ENCODE measurements at regions not wholly inside any gene's neighbourhood (a gene's known extent, or its start where the extent isn't known, plus 50 kb on each side); places are given as distances from the start of the nearest gene placed in this dataset.
"Not testable (repeated sequence)": the region's sequence is repeated elsewhere in the genome, so short reads cannot be mapped to it uniquely, and the experiment has no call there.

DNA sequence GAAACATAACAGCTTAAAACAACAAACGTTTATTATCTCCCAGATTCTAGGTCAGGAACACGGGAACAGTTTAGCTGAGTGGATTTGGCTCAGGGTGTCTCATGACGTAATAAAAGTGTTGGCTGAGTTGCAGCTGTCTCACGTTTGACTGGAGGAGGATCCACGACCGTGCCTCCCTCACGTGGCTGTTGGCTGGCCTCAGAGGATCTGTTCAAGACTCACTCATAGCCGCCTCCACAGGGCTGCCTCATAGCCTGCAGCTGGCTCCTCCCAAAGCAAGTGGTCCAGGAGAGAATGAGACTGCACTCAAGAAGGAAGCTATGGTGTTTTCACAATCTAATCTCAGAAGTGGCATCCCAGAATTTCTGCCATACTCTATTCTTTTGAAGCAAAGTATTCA lies 167.1 kb downstream of the RPRM start:
- intact Hi-C loops (cut with DNase I) = no loop called here
- DNase-seq = no peak

- DNase-seq = no peak
- intact Hi-C loops (cut with DNase I) = no loop called here
Measured at GRCh38 chr2:153308466-153308865, 170.1 kb downstream of the RPRM start.

DNA sequence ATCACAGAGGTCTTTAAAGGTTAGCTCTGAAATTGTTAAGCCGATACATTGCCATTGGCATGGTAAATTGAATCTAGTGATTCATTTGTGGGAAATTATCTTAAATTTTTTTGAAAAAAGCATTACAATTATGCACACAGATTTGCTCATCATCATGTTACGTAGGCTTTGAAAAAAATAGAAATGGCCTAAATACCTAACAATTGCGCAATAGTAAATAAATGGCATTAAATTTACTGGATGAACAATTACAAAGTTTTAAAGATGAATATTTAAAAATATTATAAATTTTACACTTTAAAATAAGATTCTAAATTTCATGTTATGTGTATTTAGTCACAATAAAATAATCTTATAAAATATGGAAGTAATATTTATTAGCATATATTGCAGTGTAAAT lies 171.3 kb downstream of the RPRM start:
- intact Hi-C loops (cut with DNase I) = no loop called here

GRCh38 chr2:153299809-153300208 lies 178.8 kb downstream of the RPRM start:
- intact Hi-C loops (cut with DNase I) = no loop called here
- DNase-seq = no peak

More for the DNA sequence above, 171.3 kb downstream of the RPRM start:
- DNase-seq = no peak

DNA sequence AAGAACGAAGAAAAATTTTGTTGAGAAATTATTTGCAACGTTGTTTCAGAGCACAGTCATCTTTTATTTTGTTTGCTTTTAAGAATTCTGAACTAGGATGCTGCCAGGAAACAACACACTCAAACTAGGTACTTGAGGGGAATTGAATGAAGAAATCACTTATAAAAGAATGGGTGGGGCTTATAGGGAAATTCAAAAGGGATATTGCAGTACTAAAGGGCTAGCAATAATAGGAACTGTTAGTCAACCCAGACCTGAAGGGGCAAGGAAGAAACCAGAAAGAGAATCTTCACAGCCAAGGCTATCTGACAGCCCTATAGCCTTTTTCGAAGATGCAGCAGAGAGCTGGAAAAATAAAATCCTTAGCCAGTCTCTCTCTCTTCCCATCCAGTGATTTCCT lies 179.3 kb downstream of the RPRM start:
- no peak for DNase-seq

DNA sequence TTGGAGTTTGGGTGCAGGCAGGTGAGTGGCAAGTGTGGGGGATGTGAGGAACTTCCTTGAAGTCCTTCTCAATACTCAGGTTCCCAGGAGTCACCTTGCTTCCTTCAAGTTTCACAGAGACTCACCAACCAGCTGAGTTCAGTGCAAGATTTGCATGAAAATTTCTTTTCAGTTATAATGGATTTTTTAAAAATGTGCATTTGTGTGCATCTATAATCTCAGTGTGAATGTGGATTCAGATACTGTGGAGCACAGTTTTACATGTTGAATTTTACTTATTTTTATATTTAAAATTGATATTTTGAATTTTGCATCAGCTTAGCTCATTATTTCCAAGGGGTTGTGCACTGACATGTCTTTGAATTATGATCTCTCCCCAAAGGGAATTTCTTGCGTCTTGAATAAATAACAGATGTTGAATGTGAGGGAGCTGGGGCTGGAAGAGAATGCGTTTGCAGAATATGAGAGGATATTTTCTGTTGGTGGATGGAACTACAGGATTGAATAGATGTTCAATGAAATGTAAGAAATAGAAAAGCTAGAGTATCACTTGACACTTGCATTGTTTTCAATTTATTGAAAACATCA lies 184.3 kb downstream of the RPRM start:
- intact Hi-C loops (cut with DNase I) = no loop called here
- no peak for DNase-seq

More for the DNA sequence above, 179.3 kb downstream of the RPRM start:
- intact Hi-C loops (cut with DNase I) = no loop called here

GRCh38 chr2:153291718-153292117 lies 186.8 kb downstream of the RPRM start:
- no peak for DNase-seq
- intact Hi-C loops (cut with DNase I) = no loop called here

DNA sequence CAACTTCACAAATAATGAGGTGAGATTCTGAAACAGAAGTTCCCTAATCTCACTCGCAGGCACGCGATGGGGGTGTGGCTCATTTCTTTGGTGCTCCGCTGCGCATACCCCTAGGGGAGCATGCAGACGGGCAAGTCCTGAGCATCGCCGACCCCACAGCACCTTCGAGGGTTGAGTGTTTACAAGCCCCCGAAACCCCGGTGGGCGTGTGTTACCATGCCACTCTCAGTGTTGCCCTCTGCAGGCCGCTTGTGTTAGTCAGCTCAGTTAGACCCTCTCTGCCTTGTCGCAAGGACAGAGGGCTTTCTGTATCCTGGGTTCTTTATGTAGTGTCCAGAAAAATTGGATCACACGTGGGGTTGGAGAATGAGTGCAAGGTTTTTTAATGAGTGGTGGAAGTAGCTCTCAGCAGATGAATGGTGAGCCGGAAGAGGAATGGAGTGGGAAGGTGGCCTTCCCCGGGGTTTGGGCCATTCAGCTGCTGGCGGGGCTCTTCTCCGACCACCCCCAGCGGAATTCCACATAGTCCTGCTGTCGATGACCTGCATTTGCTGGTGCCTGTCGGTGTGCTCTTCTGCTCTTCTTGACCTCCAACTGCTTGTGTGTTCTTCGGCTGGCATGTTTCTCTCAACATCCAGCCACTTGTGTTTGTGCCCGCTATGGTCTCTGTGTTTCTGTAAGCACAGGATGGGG lies 191.3 kb downstream of the RPRM start:
- DNase-seq = peak in 1 of 10 donors; percentile 77

GRCh38 chr2:153268941-153269461 lies 209.6 kb downstream of the RPRM start:
- intact Hi-C loops (cut with DNase I) = no loop called here
- no peak for DNase-seq

More for the DNA sequence above, 191.3 kb downstream of the RPRM start:
- intact Hi-C loops (cut with DNase I) = no loop called here

GRCh38 chr2:153256876-153257275 lies 221.7 kb downstream of the RPRM start:
- DNase-seq = peak in 2 of 10 donors; percentile 56 to 65
- intact Hi-C loops (cut with DNase I) = not testable (repeated sequence)

DNA sequence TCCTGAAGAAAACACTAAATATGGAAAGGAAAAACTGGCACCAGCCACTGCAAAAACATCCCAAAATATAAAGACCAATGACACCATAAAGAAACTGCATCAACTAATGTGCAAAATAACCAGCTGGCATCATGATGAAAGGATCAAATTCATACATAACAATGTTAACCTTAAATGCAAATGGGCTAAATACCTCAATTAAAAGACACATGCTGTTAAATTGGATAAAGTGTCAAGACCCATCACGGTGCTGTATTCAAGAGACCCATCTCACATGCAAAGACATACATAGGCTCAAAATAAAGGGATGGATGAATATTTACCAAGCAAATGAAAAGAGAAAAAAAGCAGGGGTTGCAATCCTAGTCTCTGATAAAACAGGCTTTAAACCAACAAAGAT lies 231.9 kb downstream of the RPRM start:
- intact Hi-C loops (cut with DNase I); DNase-seq: not testable (repeated sequence)

DNA sequence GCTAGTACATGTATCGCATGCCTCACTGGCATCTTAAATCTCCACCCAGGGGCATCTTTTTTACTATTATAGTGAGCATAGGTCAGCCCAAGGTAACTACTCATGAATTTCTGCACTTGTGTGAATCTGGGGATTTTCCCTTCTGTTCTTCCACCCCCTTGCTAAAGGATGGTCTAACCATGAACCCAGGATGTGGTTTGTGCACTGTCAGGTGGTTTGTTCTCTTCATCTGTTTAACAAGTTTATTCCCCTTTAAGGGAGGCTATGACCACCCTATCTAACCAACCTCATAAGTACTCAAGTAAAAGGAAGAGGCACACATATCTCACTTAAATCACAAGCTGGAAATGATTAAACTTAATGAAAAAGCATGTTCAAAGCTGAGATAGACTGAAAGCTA lies 243.0 kb downstream of the RPRM start:
- intact Hi-C loops (cut with DNase I) = no loop called here
- DNase-seq = no peak

DNA sequence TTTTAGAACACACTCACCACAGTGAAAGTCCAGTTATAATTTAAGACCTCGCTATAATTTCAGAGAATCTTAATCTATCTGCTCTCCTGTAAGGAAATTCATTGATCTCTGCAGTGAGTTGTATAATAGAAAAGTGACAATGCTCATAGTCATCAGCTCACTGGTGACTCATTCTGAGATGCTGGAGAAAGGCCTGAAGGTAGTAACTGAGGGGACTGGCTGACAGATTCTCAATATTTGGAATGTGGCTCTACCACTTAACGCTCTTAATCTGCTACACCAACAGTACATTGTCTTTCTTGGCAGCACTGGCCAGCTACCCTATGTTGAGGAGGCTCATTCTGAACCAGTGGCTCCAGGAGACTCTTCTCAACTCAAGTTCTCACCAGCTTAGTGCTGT lies 246.1 kb downstream of the RPRM start:
- DNase-seq = no peak
- intact Hi-C loops (cut with DNase I) = no loop called here

DNA sequence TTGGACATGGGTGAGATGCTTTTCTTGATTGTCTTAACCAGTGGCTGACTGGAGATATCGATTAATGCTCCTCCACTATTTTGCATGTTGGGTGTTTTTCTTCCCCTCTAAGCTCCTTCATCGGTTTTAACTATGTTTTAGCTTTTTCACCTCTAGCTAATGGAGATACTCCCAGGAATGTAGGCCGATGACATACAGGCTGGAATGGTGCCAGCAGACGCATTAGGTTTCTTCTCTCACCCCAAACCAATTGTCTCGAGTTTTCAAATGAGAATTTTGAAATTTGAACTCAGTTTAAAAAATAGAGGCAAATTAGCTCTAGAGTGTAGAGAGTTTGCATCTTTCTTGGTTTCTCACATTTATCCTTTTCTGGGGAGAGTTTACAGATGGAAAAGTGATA lies 247.6 kb downstream of the RPRM start:
- peak in 1 of 10 donors; percentile 33 for DNase-seq
- intact Hi-C loops (cut with DNase I) = no loop called here

DNA sequence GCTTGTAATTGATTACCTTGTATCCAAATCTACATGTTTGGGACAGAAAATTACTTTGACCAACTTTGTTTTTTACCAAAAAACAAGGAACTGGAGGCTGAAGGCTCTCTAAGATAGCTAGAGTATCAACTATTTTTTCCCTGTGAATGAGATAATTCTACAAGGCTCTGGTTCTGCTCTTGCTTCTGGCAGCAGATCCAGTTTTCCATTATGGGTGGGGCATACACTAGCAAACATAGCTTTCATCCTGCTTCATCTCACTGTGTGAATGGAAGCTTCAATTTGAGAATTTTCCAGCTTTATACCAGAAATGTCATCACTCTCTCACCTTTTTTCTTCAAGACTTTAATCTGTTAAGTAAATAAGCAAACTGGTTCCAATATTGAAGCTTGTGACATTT lies 249.7 kb downstream of the RPRM start:
- intact Hi-C loops (cut with DNase I) = no loop called here
- no peak for DNase-seq

DNA sequence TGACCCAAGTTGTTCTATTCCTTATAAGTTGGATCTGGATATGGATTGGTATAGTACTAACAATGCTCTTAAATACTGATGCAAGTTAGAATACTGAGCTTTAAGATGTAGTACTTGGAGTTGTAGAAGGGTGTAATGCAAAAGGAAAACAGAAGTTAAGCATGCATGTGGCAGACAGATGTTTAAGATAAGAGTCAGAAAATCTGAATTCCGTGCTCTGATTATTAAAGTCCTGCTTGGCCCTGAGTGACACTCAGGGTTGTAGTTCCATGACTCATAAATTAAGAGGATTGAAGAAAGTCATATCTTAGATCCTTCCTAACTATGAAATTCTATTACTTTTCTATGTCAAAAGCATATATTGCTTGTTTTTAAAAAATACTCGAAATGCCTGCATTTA lies 250.6 kb downstream of the RPRM start:
- intact Hi-C loops (cut with DNase I) = no loop called here
- DNase-seq = no peak

DNA sequence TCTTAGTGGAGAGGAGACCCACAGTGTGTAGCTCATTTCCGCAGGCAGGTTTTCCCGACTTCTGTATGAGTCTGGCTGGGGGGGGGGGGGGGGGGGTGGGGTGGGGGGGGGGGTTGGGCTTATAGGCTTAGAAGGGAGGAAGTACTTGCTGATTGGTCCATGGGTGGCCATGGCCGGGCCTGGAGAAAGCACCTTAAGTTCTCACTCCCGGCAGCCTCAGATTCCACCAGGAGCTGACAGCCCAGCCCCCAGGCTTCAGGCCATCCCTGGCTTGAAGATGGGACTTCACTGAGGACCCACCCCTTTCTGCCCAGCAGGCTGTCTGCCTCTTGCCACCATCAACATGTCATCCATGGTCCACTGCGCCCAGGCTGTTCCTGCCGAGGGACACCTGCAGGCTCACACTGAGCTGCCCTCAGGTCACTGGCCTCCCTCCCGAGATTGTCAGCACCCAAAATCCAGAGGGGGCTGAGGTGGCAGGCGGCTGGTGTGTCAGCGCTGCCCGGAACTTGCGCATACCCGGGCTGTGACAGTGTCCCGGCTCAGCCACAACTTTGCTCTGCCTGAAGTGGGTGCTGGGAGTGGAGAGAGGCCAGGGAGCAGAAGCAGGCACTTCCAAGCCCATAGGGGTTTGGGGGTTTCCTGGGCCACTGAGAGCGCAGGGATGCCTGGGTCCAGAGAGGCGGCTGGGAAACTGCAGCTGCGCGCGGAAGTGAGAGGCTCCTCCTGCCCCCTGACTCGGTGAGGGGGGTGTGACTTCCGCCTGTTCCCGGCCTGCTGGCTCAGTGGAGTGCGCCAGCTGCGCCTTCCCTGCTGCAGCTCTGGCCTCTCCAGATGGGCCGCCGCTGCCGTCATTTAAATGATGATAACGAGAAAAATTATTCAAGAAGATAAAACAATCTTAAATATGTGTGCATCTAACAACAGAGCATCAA lies 256.1 kb downstream of the RPRM start:
- peak in 2 of 10 donors; percentile 62 to 67 for DNase-seq
- intact Hi-C loops (cut with DNase I) = no loop called here

DNA sequence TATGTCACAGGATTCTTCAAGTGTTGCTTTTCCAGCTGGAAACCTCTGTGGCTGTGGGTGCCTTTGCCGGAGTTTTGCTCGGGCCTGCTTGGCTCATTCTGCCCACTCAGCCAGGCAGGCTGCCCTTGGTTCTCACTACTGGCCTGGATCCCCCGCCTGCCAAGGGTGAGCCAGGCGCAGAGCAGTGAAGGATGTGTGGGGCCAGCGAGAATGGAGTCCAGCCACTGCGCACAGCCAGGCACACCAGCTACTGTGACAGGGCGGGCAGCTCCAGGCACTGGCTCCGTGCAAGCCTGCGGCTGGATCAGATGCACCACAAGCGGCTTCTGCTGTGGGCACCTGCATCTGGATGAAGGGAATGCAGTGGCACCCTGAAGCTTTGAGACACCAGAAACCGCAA lies 257.1 kb downstream of the RPRM start:
- peak in 2 of 10 donors; percentile 70 to 72 for DNase-seq
- intact Hi-C loops (cut with DNase I) = no loop called here

DNA sequence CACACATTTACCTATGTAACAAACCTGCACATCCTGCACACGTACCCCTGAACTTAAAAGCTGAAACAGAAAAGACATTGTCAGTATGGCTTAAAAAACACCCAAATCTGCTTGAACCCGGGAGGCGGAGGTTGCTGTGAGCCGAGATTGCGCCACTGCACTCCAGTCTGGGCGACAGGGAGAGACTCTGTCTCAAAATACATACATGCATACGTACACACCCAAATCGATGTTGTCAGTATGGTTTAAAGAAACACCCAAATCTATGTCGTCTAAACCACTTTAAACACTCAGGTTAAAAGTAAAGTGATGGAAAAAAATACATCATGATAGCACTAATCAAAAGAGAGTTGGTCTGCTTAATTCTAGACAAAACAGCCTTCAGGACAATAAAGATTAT lies 257.5 kb downstream of the RPRM start:
- intact Hi-C loops (cut with DNase I) = no loop called here
- DNase-seq = no peak

- intact Hi-C loops (cut with DNase I) = no loop called here
- DNase-seq = no peak
Measured at GRCh38 chr2:153218851-153219250, 259.7 kb downstream of the RPRM start.

DNA sequence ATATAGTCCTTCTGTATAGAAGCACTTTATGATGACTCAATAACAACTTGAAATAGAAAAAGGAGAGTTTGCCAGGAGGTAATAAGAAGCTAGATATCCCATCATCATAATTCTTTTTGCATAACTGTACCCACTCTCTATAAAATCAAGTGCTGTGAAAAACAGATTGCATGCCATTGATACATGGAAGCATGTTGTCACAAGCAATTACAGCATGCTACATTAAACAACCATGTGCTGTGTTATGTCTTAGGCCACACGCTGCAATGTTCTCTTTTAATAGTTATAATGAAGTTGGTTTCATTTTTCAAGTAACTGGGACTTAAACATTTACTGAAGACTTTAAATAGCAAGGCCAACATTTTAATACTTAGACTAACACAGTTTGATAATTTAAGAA lies 264.2 kb downstream of the RPRM start:
- no peak for DNase-seq
- intact Hi-C loops (cut with DNase I) = no loop called here
